ENCODE measurements at regions not wholly inside any gene's neighbourhood (a gene's known extent, or its start where the extent isn't known, plus 50 kb on each side); places are given as distances from the start of the nearest gene placed in this dataset.

- FAIRE-seq (no peak), DNase-seq (ENCODE audit: low read depth, low spot score) (no peak)
- Histone ChIP-seq H3K9me1 (replicated peaks; ENCODE audit: control insufficient read depth, extremely low read depth, insufficient read depth, low read length) (no peaks in the 10 kb centered on the region), H3K4me3 (replicated peaks in 1 of 3; ENCODE audit: insufficient read depth in 1 of 3, low read depth in 1 of 3, low read length in 3 of 3) (no peak overlapping the region), H3K9ac (replicated peaks; ENCODE audit: extremely low read depth, insufficient read depth, low read length) (no peak overlapping the region), H3K4me2 (ENCODE audit: insufficient read depth, low read length) (no peak overlapping the region), H3K4me1 (ENCODE audit: control insufficient read depth, extremely low read depth, insufficient read depth, low read length) (no peaks in the 10 kb centered on the region), H3K79me2 (ENCODE audit: control insufficient read depth, insufficient read depth, low read length) (no peaks in the 10 kb centered on the region), H3K36me3 (ENCODE audit: control insufficient read depth in 2 of 2, extremely low read depth in 1 of 2, insufficient read depth in 2 of 2, low read length in 2 of 2) (no peaks in the 10 kb centered on the region), H2AFZ (ENCODE audit: low read depth, low read length) (no peak overlapping the region), H3K27me3 (ENCODE audit: control insufficient read depth in 2 of 2, insufficient read depth in 2 of 2, low read length in 2 of 2) (no peaks in the 10 kb centered on the region), H3K27ac (ENCODE audit: insufficient read depth, low read depth, low read length) (no peak overlapping the region), H3K9me3 (replicated peaks; ENCODE audit: control insufficient read depth, insufficient read depth, low read length) (no peaks in the 10 kb centered on the region), H4K20me1 (replicated peaks; ENCODE audit: control insufficient read depth, extremely low read depth, insufficient read depth, low read length) (no peaks in the 10 kb centered on the region)
- TF ChIP-seq CTCF (IDR thresholded peaks at IDR 0.05; ENCODE audit: extremely low read depth in 1 of 2, insufficient read depth in 1 of 2, low read depth in 1 of 2, low read length in 2 of 2) = no peak
- TF ChIP-seq POLR2AphosphoS5 (IDR thresholded peaks at IDR 0.05; ENCODE audit: insufficient read depth, low read depth, low read length) = no peak
- no peak for TF ChIP-seq JUN (IDR thresholded peaks at IDR 0.05; ENCODE audit: borderline replicate concordance, insufficient read depth, insufficient read length, low read depth)
- no peak for TF ChIP-seq POLR2A (IDR thresholded peaks at IDR 0.05; ENCODE audit: low read depth, low read length)
- TF ChIP-seq EZH2 (IDR thresholded peaks at IDR 0.05; ENCODE audit: borderline replicate concordance, low read depth, low read length, severe bottlenecking) = no peak
- no peak for TF ChIP-seq GATA2 (IDR thresholded peaks at IDR 0.05; ENCODE audit: insufficient read depth, insufficient read length, low read depth, low read length)
- no peak for TF ChIP-seq FOS (IDR thresholded peaks at IDR 0.05; ENCODE audit: borderline replicate concordance, insufficient read depth, low read length)
- no peak for TF ChIP-seq MAX (IDR thresholded peaks at IDR 0.05; ENCODE audit: insufficient read depth, insufficient read length)
- no peak for TF ChIP-seq MYC (IDR thresholded peaks at IDR 0.05; ENCODE audit: low read depth, low read length)
- BruUV-seq (replicated peaks) = no TSS peak
- ChIA-PET POLR2A (no interaction called here), CTCF (no interaction called here)
- intact Hi-C loops (cut with micrococcal nuclease) (no loop called here), dilution Hi-C loops (cut with MboI; ENCODE audit: extremely low pct_ligation_motif_present, low sequenced_read_pairs) (no loop called here)
These were observed 233.8 kb upstream of the NOL4 start for GRCh38 chr18:34458410-34458977.

Measured in endothelial cell of umbilical vein (primary cell).